ENCODE measurements at regions not wholly inside any gene's neighbourhood (a gene's known extent, or its start where the extent isn't known, plus 50 kb on each side); places are given as distances from the start of the nearest gene placed in this dataset.

DNA sequence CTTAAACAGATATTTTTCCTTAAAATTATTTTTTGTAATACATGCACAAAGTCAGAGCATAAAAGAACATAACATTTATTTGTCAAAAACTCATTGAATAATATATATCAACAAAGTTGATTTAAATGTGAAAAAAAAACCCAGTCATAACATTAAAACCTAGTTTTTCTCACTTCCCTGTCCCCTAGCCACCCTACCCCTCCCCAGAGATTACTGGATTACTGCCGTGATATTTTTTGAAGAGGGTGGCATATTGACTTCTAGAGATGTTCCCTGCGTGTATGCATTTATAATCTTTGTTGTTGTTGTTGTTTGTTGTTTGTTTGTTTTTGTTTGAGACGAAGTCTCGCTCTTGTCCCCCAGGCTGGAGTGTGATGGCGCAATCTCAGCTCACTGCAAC lies 52.4 kb upstream of the ARMC2 start:
- no peaks in the 10 kb centered on the region for H3K9me2 ChIP-seq (ENCODE audit: insufficient read depth)
- no peaks in the 10 kb centered on the region for H3F3A ChIP-seq (ENCODE audit: insufficient read depth)
- H4K20me1 ChIP-seq (ENCODE audit: insufficient read depth), result no peaks in the 10 kb centered on the region
- no peak for TF ChIP-seq EZH2phosphoT487 (IDR thresholded peaks at IDR 0.05; ENCODE audit: insufficient read depth, low read depth)
- no peaks in the 10 kb centered on the region for H3K9me3 ChIP-seq (ENCODE audit: low read depth)
- H3K27me3 ChIP-seq (replicated peaks; ENCODE audit: insufficient read depth), result no peaks in the 10 kb centered on the region
- no peak overlapping the region for H3K4me3 ChIP-seq
- in situ Hi-C loops (cut with MboI), result no loop called here
- DNase-seq, result no peak
- no peak overlapping the region for H3K27ac ChIP-seq
- H3K4me2 ChIP-seq (ENCODE audit: unreplicated experiment), result no peak overlapping the region
- no peak overlapping the region for H3K9ac ChIP-seq
- no peaks in the 10 kb centered on the region for H3K79me2 ChIP-seq (ENCODE audit: insufficient read depth)
- no peak overlapping the region for H2AFZ ChIP-seq
- no peaks in the 10 kb centered on the region for H3K36me3 ChIP-seq (ENCODE audit: low read depth)
- WGBS, 2 experiments (ENCODE audit: low coverage in 1 of 2, low lambda C conversion rate in 2 of 2, missing lambda C conversion rate in 2 of 2), result 97 to 100% methylated on average over 5 of the region's 5 CpGs
- H3K4me1 ChIP-seq (ENCODE audit: insufficient read depth), result peaks cover 9% of the 10 kb centered on the region; the same call in 1 of the 2 replicates

DNA sequence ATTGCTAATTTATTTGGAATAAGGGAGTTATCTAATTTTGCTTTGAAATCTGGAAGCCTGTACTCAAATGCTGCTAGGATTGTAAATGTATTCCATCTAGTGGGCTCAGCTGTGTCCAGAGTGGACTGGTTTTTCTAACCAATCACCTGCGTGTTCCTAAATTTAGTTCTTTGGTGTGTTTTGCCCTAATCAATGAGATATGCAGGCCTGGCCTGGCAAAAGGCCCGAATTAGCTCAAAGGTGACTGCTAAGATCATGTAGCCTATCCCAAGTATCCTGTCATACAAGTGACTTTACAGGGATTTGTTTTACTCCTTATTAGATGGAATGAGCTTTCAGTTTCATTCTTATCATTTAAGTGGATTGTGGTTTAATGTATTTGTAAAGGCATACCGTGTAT lies 51.3 kb upstream of the ARMC2 start:
- in situ Hi-C loops (cut with MboI), result no loop called here
- H3K4me2 ChIP-seq (ENCODE audit: unreplicated experiment), result no peak overlapping the region
- no peak overlapping the region for H3K9ac ChIP-seq
- no peaks in the 10 kb centered on the region for H3K79me2 ChIP-seq (ENCODE audit: insufficient read depth)
- no peak for TF ChIP-seq EZH2 (IDR thresholded peaks at IDR 0.05; ENCODE audit: insufficient read depth, poor library complexity, severe bottlenecking)
- TF ChIP-seq EZH2phosphoT487 (IDR thresholded peaks at IDR 0.05; ENCODE audit: insufficient read depth, low read depth), result no peak
- H3F3A ChIP-seq (ENCODE audit: insufficient read depth), result no peaks in the 10 kb centered on the region
- WGBS, 2 experiments (ENCODE audit: low coverage in 1 of 2, low lambda C conversion rate in 2 of 2, missing lambda C conversion rate in 2 of 2), result 54 to 64% methylated on average over 3 of the region's 3 CpGs
- H3K4me3 ChIP-seq, result no peak overlapping the region
- H3K27me3 ChIP-seq (replicated peaks; ENCODE audit: insufficient read depth), result no peaks in the 10 kb centered on the region
- H2AFZ ChIP-seq, result no peak overlapping the region
- H3K9me3 ChIP-seq (ENCODE audit: low read depth), result no peaks in the 10 kb centered on the region
- no peaks in the 10 kb centered on the region for H3K36me3 ChIP-seq (ENCODE audit: low read depth)
- H4K20me1 ChIP-seq (ENCODE audit: insufficient read depth), result no peaks in the 10 kb centered on the region
- H3K4me1 ChIP-seq (ENCODE audit: insufficient read depth), result peaks cover 10% of the 10 kb centered on the region; the same call in 1 of the 2 replicates
- DNase-seq, result no peak
- H3K9me2 ChIP-seq (ENCODE audit: insufficient read depth), result no peaks in the 10 kb centered on the region
- H3K27ac ChIP-seq, result no peak overlapping the region

DNA sequence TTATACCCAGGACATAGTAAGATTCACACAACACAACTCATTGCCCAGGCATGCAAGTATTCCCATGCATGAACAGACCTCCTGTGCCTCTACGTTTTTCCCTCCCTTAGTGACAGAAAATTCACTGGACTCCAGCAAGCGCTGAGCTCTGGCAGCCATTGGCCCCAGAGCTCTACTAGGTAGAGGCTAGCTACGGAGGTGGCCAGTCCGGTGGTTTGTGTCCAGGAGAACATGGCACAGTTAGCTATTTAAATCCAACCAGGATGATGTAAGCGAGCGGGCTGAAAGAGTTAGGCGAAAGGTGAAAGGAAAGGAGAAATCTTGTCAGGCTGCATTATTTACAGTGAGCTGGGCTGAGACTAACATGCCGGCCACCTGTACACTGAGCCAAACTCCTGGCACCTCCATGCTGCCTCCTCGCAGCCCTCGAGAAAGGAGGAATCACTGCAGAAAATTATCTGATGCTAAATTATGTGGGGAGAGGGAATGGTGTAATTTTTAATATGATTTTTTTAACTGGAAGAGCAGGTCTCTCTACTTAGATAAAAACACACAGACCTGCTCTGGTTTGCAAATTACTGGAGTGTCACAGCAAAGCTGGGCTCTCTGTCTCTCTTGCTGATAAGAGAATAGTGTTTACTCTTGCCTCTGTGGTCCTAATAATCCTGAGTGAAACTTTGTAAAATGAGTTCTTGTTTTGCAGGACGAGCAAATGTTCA lies 50.1 kb upstream of the ARMC2 start:
- no peaks in the 10 kb centered on the region for H3K27me3 ChIP-seq (replicated peaks; ENCODE audit: insufficient read depth)
- H3K4me3 ChIP-seq, result no peak overlapping the region
- no peak overlapping the region for H2AFZ ChIP-seq
- H3K9me2 ChIP-seq (ENCODE audit: insufficient read depth), result no peaks in the 10 kb centered on the region
- H3K36me3 ChIP-seq (ENCODE audit: low read depth), result no peaks in the 10 kb centered on the region
- in situ Hi-C loops (cut with MboI), result no loop called here
- H3F3A ChIP-seq (ENCODE audit: insufficient read depth), result no peaks in the 10 kb centered on the region
- no peaks in the 10 kb centered on the region for H3K79me2 ChIP-seq (ENCODE audit: insufficient read depth)
- no peak overlapping the region for H3K9ac ChIP-seq
- WGBS, 2 experiments (ENCODE audit: low coverage in 1 of 2, low lambda C conversion rate in 2 of 2, missing lambda C conversion rate in 2 of 2), result 86 to 90% methylated on average over 11 of the region's 11 CpGs
- peaks cover 10% of the 10 kb centered on the region; the same call in 1 of the 2 replicates for H3K4me1 ChIP-seq (ENCODE audit: insufficient read depth)
- H3K4me2 ChIP-seq (ENCODE audit: unreplicated experiment), result no peak overlapping the region
- DNase-seq, result no peak
- H3K27ac ChIP-seq, result no peak overlapping the region
- H3K9me3 ChIP-seq (ENCODE audit: low read depth), result no peaks in the 10 kb centered on the region
- no peaks in the 10 kb centered on the region for H4K20me1 ChIP-seq (ENCODE audit: insufficient read depth)
- TF ChIP-seq EZH2phosphoT487 (IDR thresholded peaks at IDR 0.05; ENCODE audit: insufficient read depth, low read depth) (no peak), EZH2 (IDR thresholded peaks at IDR 0.05; ENCODE audit: insufficient read depth, poor library complexity, severe bottlenecking) (no peak)
